Naive B cell (primary cell): ENCODE measurements at regions not wholly inside any gene's neighbourhood (a gene's known extent, or its start where the extent isn't known, plus 50 kb on each side); places are given as distances from the start of the nearest gene placed in this dataset.
"Not testable (repeated sequence)": the region's sequence is repeated elsewhere in the genome, so short reads cannot be mapped to it uniquely, and the experiment has no call there.

Experiments
- ATAC-seq, 2 donors: fragments of 150-1000 bp; cut with Tn5 transposase; 2 replicates each; pipeline ENCODE4 v1.10.0; 2021; ENCODE audit warnings: low read depth in 2 of 2, mild to moderate bottlenecking in 2 of 2, moderate library complexity in 2 of 2
- DNase-seq: peaks from one replicate; pipeline ENCODE4 v3.0.0; 2022
- H3K27ac Mint-ChIP-seq, 6 donors: one replicate each; pipeline ENCODE4 v1.8.0; 2020 to 2022; ENCODE audit warnings: mild to moderate bottlenecking in 6 of 6, mixed read lengths in 6 of 6, moderate library complexity in 5 of 6, inconsistent platforms in 2 of 6
- H3K27me3 Mint-ChIP-seq, 3 donors: one replicate each; pipeline ENCODE4 v1.8.0; 2021 to 2022; ENCODE audit warnings: mixed read lengths in 3 of 3, mild to moderate bottlenecking in 1 of 3
- H3K36me3 Mint-ChIP-seq, 2 donors: one replicate each; pipeline ENCODE4 v1.8.0; 2020 to 2022; ENCODE audit warnings: mixed read lengths in 2 of 2, inconsistent platforms in 1 of 2, mild to moderate bottlenecking in 1 of 2
- H3K4me1 Mint-ChIP-seq, 3 donors: one replicate each; pipeline ENCODE4 v1.8.0; 2020 to 2022; ENCODE audit warnings: mixed read lengths in 3 of 3, inconsistent platforms in 1 of 3, mild to moderate bottlenecking in 1 of 3, moderate library complexity in 1 of 3
- H3K4me3 Mint-ChIP-seq, 8 donors: one replicate each; pipeline ENCODE4 v1.8.0; 2020 to 2022; ENCODE audit warnings: mild to moderate bottlenecking in 8 of 8, mixed read lengths in 8 of 8, moderate library complexity in 8 of 8, inconsistent platforms in 2 of 8
- H3K9me3 Mint-ChIP-seq, 7 donors: one replicate each; pipeline ENCODE4 v1.8.0; 2020 to 2022; ENCODE audit warnings: mixed read lengths in 7 of 7, mild to moderate bottlenecking in 5 of 7, inconsistent platforms in 2 of 7, moderate library complexity in 1 of 7

DNA sequence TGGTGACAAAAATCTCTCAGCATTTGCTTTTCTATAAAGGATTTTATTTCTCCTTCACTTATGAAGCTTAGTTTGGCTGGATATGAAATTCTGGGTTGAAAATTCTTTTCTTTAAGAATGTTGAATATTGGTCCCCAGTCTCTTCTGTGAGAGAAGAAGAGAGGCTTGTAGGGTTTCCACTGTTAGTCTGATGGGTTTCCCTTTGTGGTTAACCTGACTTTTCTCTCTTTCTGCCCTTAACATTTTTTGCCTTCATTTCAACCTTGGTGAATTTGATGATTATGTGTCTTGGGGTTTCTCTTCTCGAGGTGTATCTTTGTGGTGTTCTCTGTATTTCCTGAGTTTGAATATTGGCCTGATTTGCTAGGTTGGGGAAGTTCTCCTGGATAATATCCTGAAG is 116.9 kb upstream of the ZEB2 start:
- not testable (repeated sequence) for H3K4me3 Mint-ChIP-seq, H3K27ac Mint-ChIP-seq, H3K4me1 Mint-ChIP-seq, H3K27me3 Mint-ChIP-seq, ATAC-seq, DNase-seq
- H3K9me3 Mint-ChIP-seq = peaks cover 10 to 29% (median 23%) of the 10 kb centered on the region in 7 donors
- peaks cover 5 to 24% of the 10 kb centered on the region in 2 donors for H3K36me3 Mint-ChIP-seq

DNA sequence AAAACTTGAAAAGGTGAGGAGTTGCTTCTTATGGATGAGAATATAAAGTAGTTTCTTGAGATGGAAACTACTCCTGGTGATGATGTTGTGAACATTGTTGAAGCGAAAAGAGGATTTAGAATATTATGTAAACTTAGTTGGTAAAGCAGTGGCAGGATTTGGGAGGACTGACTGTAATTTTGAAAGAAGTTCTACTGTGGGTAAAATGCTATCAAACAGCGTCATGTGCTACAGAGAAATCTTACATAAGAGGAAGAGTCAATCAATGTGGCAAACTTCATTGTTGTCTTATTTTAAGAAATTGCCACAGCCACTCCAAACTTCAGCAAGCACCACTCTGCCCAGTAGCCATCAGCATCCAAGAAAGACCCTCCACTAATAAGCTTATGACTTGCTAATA is 112.9 kb upstream of the ZEB2 start:
- Mint-ChIP-seq H3K4me3 (no peak overlapping the region), H3K27ac (no peak overlapping the region), H3K27me3 (no peaks in the 10 kb centered on the region), H3K9me3 (peaks cover 10 to 29% (median 22%) of the 10 kb centered on the region in 7 donors), H3K36me3 (peaks cover 5 to 24% of the 10 kb centered on the region in 2 donors), H3K4me1 (peaks cover 5 to 11% (median 10%) of the 10 kb centered on the region in 3 donors)
- DNase-seq (no peak), ATAC-seq (no peak)

DNA sequence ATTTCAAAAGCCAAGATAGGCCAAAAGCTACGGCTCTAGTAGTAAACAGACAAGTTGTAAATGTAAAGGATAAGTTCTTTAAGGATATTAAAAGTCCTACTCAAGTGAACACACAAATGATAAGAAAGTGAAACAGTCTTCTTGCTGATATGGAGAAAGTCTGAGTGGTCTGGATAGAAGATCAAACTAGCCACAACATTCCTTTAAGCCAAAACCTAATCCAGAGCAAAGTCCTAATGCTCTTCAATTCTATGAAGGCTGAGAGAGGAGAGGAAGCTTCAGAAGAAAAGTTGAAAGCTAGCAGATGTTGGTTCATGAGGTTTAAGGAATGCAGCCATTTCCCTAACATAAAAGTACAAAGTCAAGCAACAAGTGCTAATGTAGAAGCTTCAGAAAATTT is 111.7 kb upstream of the ZEB2 start:
- Mint-ChIP-seq H3K27ac (no peak overlapping the region), H3K4me1 (peaks cover 5 to 11% (median 10%) of the 10 kb centered on the region in 3 donors), H3K27me3 (peaks cover 0 to 9% (median 0%) of the 10 kb centered on the region in 3 donors), H3K4me3 (no peak overlapping the region), H3K9me3 (peaks cover 5 to 20% (median 17%) of the 10 kb centered on the region in 7 donors), H3K36me3 (peaks cover 5 to 16% of the 10 kb centered on the region in 2 donors)
- no peak for DNase-seq
- ATAC-seq = no peak

DNA sequence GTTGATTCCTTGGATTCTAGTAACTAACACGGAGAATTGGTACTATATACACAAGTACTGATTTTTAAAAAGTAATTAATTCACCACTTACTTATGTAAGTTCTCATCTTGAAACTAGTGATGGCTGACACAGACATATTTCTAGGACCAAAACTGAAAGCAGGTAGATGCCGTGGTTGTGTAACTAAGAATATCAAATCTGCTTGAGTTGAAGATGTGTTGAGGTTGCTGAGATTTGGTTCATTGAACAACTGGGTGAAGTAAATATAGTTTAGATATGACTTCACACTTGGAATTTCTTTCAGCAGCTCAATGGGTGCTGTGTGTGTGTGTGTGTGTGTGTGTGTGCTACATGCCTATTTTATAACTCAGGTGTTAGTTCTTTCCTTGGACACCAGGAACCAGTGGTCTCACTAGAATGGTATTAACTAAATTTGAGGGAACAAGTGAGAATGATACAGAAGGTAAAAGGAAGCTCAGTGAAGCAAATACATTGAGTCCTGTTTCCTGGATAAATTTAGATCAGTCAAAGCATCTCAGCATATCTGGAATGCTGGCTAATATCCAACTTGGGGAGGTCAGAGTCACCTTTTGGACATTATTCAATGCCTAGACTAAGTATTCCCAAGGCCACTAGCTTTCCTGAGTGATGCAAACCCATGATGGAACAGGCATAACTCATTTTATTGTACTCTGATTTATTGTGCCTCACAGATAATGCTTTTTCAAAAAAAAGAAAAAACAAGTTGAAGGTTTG is 110.7 kb upstream of the ZEB2 start:
- DNase-seq = no peak
- peaks cover 5 to 11% (median 10%) of the 10 kb centered on the region in 3 donors for H3K4me1 Mint-ChIP-seq
- peaks cover 0 to 9% (median 0%) of the 10 kb centered on the region in 3 donors for H3K27me3 Mint-ChIP-seq
- no peak overlapping the region for H3K4me3 Mint-ChIP-seq
- H3K9me3 Mint-ChIP-seq = peaks cover 4 to 10% (median 7%) of the 10 kb centered on the region in 7 donors
- peak; percentile 61 to 75 for ATAC-seq
- H3K27ac Mint-ChIP-seq = no peak overlapping the region
- peaks cover 1 to 8% of the 10 kb centered on the region in 2 donors for H3K36me3 Mint-ChIP-seq

DNA sequence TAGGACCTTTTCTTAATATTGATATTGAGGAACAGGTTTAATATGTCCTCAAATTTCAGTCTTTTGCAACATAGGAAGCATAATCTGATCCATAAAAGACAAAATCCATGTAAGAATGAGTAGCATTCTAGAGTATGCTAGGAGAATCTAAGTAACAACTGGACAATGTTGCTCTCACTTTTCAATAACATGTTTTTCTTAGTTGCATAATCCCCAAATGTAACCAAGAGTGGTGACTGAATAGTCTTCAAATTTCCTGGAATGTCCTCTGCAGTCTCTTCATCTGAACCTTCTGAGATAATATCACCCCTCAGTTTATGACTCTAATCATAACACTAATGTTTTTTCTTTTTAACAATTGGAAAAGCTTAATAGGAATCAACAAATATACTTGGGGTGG is 110.0 kb upstream of the ZEB2 start:
- DNase-seq (no peak), ATAC-seq (no peak)
- Mint-ChIP-seq H3K9me3 (peaks cover 0 to 7% (median 3%) of the 10 kb centered on the region in 7 donors), H3K4me3 (no peak overlapping the region), H3K27me3 (peaks cover 0 to 9% (median 0%) of the 10 kb centered on the region in 3 donors), H3K27ac (no peak overlapping the region), H3K36me3 (peaks cover 0 to 1% of the 10 kb centered on the region in 2 donors), H3K4me1 (peaks cover 5 to 11% (median 10%) of the 10 kb centered on the region in 3 donors)

DNA sequence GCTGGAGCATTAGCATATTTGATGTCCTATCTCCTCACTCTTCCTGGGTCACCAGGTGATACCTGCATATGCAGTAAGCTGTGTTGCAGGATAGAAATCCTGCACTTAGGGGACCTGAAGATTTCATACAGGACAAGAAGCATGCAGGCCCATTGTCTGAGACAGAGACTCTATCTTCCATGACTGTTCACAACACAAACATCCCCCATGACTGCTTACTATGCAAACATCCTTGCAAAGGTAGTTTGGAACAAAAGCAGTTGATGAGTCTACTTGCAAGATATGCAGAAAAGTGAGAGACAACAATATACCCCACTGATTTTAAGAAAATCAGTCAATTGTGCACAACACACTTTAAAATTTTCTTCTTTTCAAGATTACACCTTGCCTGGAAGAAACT is 108.6 kb upstream of the ZEB2 start:
- H3K36me3 Mint-ChIP-seq = no peaks in the 10 kb centered on the region
- H3K27ac Mint-ChIP-seq = no peak overlapping the region
- H3K4me3 Mint-ChIP-seq = no peak overlapping the region
- peaks cover 0 to 3% (median 0%) of the 10 kb centered on the region in 7 donors for H3K9me3 Mint-ChIP-seq
- DNase-seq (no peak), ATAC-seq (no peak)
- peaks cover 5 to 11% (median 10%) of the 10 kb centered on the region in 3 donors for H3K4me1 Mint-ChIP-seq
- peaks cover 0 to 9% (median 0%) of the 10 kb centered on the region in 3 donors for H3K27me3 Mint-ChIP-seq

DNA sequence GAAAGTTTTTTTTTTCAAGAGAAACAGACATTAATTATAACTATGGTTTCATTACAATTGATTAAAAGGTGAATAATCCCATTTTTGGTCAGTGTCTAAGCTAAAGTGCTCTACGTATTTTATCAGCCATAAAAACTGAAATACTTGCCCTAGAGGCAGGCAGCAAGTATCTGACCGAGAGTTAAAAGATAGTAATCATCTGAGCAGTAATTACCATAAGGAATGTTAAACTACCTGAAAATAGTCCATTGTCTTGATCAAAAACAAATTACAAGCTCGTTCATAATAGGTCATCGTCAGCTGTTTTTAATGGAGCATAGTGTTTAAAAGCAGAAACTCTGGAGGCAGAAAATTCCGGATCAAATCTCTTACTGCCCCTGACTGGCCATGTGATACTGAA is 105.7 kb upstream of the ZEB2 start:
- peaks cover 3 to 9% (median 7%) of the 10 kb centered on the region in 3 donors for H3K4me1 Mint-ChIP-seq
- H3K27me3 Mint-ChIP-seq = peaks cover 0 to 9% (median 0%) of the 10 kb centered on the region in 3 donors
- no peak overlapping the region for H3K4me3 Mint-ChIP-seq
- no peak overlapping the region for H3K27ac Mint-ChIP-seq
- ATAC-seq (no peak), DNase-seq (no peak)
- peaks cover 0 to 15% (median 11%) of the 10 kb centered on the region in 7 donors for H3K9me3 Mint-ChIP-seq
- H3K36me3 Mint-ChIP-seq = peaks cover 0 to 11% of the 10 kb centered on the region in 2 donors

DNA sequence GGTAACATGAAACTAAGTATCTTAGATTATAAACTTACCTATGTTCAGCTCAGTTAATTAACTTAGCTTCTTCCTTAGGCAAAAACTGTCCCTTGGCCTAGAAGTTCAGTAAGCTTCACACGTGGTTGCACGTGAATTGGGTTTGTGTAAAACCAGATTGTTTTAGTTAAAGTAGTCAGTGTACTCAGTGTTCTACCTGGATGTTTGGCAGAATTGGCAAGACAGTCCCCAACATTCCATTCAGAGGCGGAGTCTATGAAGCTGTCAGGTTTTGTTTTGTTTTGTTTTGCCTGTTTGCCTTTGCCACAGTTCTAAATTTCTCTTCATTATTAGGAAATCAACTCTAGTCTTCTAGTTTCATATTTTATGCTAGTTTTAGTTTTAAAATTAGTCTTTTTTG is 105.3 kb upstream of the ZEB2 start:
- Mint-ChIP-seq H3K36me3 (peaks cover 0 to 11% of the 10 kb centered on the region in 2 donors), H3K9me3 (peaks cover 0 to 15% (median 11%) of the 10 kb centered on the region in 7 donors), H3K27ac (no peak overlapping the region), H3K4me1 (peaks cover 0 to 5% (median 3%) of the 10 kb centered on the region in 3 donors), H3K27me3 (peaks cover 0 to 9% (median 0%) of the 10 kb centered on the region in 3 donors), H3K4me3 (no peak overlapping the region)
- ATAC-seq (no peak), DNase-seq (no peak)

DNA sequence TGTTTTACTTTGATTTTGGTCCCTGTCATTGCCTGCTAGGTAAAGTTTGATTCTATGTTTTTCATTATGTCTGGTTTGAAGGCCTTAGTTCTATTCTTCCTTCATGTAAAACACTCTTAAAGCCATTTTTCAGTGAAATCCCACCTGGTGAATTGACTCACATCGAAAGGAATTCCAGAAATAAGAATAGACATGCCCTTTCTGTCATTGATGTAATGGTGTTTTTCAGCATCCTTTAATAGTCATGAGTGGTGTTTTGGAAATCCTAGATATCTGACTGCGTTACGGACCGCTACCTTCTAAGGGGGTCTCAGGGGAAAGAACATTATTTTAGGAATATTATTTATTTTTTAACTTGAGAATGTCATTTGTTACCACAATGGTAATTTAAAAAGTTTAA is 104.5 kb upstream of the ZEB2 start:
- no peak for DNase-seq
- Mint-ChIP-seq H3K4me1 (no peaks in the 10 kb centered on the region), H3K36me3 (peaks cover 0 to 11% of the 10 kb centered on the region in 2 donors), H3K4me3 (no peak overlapping the region), H3K9me3 (peaks cover 0 to 15% (median 11%) of the 10 kb centered on the region in 7 donors), H3K27ac (no peak overlapping the region), H3K27me3 (peaks cover 0 to 9% (median 0%) of the 10 kb centered on the region in 3 donors)
- no peak for ATAC-seq

DNA sequence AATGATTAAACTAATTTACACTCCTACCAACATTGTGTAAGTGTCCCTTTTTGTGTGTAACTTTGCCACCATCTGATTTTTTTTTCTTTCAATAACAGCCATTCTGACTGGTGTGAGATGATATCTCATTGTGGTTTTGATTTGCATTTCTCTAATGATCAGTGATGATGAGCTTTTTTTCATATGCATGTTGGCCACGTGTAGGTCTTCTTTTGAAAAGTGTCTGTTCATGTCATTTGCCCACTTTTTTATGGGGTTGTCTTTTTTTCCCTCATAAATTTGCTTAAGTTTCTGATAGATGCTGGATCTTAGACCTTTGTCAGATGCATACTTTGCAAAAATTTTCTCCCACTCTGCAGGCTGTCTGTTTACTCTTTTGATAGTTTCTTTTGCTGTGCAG is 102.5 kb upstream of the ZEB2 start:
- not testable (repeated sequence) for H3K4me1 Mint-ChIP-seq, H3K27ac Mint-ChIP-seq, H3K27me3 Mint-ChIP-seq, ATAC-seq, DNase-seq, H3K4me3 Mint-ChIP-seq
- Mint-ChIP-seq H3K9me3 (peaks cover 0 to 20% (median 12%) of the 10 kb centered on the region in 7 donors), H3K36me3 (peaks cover 0 to 11% of the 10 kb centered on the region in 2 donors)

DNA sequence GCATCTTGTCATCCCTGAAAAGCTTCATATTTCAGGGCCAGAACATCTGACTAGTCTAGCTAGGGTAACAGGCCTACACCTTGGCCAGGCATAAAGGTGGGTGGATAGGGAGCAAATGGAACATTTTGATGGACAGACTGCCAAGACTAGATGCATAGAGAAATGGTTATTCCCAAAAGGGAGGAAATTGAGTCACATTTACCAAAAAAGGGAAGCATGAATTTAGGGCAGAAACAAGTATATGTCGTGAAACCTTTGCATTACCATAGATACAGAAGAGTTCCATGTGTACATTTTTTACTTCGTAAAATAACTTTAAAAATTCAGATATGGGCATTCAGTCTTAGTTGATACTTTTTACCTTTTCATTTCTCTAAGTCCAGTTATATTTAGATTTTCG is 101.3 kb upstream of the ZEB2 start:
- ATAC-seq (no peak), DNase-seq (no peak)
- H3K4me3 Mint-ChIP-seq = no peak overlapping the region
- H3K36me3 Mint-ChIP-seq = peaks cover 0 to 11% of the 10 kb centered on the region in 2 donors
- H3K4me1 Mint-ChIP-seq = no peaks in the 10 kb centered on the region
- no peak overlapping the region for H3K27ac Mint-ChIP-seq
- H3K27me3 Mint-ChIP-seq = no peaks in the 10 kb centered on the region
- peaks cover 0 to 20% (median 12%) of the 10 kb centered on the region in 7 donors for H3K9me3 Mint-ChIP-seq

DNA sequence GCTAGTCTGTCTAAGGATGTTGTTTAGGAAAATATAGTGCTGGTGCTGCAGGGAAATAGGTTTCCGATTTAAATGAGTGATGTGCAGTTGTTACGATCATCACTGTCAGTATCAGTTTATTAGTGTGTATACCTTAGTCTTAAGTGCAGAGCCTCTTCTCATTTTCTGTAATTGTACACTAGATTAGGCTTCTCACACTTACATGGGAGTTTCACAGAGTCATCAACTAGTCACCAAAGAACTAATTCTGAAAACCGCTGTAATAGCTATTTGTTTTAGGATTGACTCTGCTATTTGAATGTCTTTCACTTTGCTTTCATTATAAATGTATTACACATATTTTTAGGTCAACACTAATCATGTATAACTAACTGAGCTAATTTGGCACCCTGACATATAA is 99.8 kb upstream of the ZEB2 start:
- Mint-ChIP-seq H3K36me3 (peaks cover 5 to 17% of the 10 kb centered on the region in 2 donors), H3K27me3 (no peaks in the 10 kb centered on the region), H3K4me1 (no peaks in the 10 kb centered on the region), H3K27ac (peak overlapping the region in 1 of 6 donors; percentile 80), H3K9me3 (peaks cover 0 to 24% (median 14%) of the 10 kb centered on the region in 7 donors), H3K4me3 (no peak overlapping the region)
- ATAC-seq (no peak), DNase-seq (no peak)

DNA sequence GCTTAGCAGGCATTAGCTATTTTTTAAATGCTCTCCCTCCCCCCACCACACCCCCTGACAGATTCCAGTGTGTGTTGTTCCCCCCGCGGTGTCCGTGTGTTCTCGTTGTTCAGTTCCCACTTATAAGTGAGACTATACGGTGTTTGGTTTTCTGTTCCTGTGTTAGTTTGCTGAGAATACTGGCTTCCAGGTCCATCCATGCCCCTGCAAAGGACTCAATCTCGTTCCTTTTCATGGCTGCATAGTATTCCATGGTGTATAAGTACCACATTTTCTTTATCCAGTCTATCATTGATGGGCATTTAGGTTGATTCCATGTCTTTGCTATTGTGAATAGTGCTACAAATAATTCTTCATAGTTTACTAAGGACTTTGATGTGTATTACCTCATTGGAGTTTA is 97.3 kb upstream of the ZEB2 start:
- not testable (repeated sequence) for H3K4me1 Mint-ChIP-seq, DNase-seq, H3K4me3 Mint-ChIP-seq, H3K27me3 Mint-ChIP-seq, H3K36me3 Mint-ChIP-seq, ATAC-seq, H3K27ac Mint-ChIP-seq
- peaks cover 4 to 11% (median 7%) of the 10 kb centered on the region in 7 donors for H3K9me3 Mint-ChIP-seq
